SK-N-SH (cell line): ENCODE measurements at regions not wholly inside any gene's neighbourhood (a gene's known extent, or its start where the extent isn't known, plus 50 kb on each side); places are given as distances from the start of the nearest gene placed in this dataset.

Source experiments
- CTCF ChIA-PET: fragments of 300-600, 350-600 bp; formaldehyde crosslinking; extraction: SDS; loops from one replicate; lab custom pipeline; 2021; lab: Yijun Ruan, JAX
- POLR2A ChIA-PET: fragments of 350-600 bp; sonication (Branson Sonifier 250); formaldehyde crosslinking; extraction: SDS; loops from one replicate; lab custom pipeline; 2020; ENCODE audit warnings: antibody characterized with exemption, inconsistent platforms; lab: Yijun Ruan, JAX
- DNase-seq: peaks from one replicate; pipeline ENCODE4 v3.0.0; 2012
- H2AFZ ChIP-seq: fragments of 200-600 bp; sonication (generic); 2 replicates; pipeline ENCODE4 v1.8.1; 2016; ENCODE audit warnings: antibody characterized with exemption, mild to moderate bottlenecking, low read depth
- H3F3A ChIP-seq: fragments of 200-600 bp; sonication (generic); replicated peaks from 2 replicates; pipeline ENCODE3; 2016; ENCODE audit warnings: antibody characterized with exemption, mild to moderate bottlenecking; ENCODE audit not compliant: insufficient read depth
- H3K27ac ChIP-seq, 2 experiments: fragments of 200-500 bp in 1 of 2; fragments of 200-600 bp in 1 of 2; sonication (Bioruptor generic) in 1 of 2; sonication (generic), shearing (Covaris generic) in 1 of 2; 2 replicates each; pipeline versions ENCODE4 v1.5.1 to v1.6.1; 2014 to 2016; ENCODE audit warnings: low read depth in 2 of 2, inconsistent platforms in 1 of 2, low read length in 1 of 2, mild to moderate bottlenecking in 1 of 2, mixed read lengths in 1 of 2
- H3K27me3 ChIP-seq: fragments of 200-600 bp; sonication (generic), shearing (Covaris generic); 2 replicates; pipeline ENCODE4 v1.6.1; 2016; ENCODE audit warnings: mixed run types; ENCODE audit not compliant: insufficient read depth
- H3K36me3 ChIP-seq, 2 experiments: fragments of 200-500 bp in 1 of 2; fragments of 200-600 bp in 1 of 2; sonication (Bioruptor generic) in 1 of 2; sonication (generic) in 1 of 2; replicated peaks in 1 of 2; 2 replicates each; pipeline versions ENCODE3 to v1.5.1; 2014 to 2016; ENCODE audit warnings: low read length in 1 of 2, mild to moderate bottlenecking in 1 of 2; ENCODE audit not compliant: insufficient read depth in 2 of 2, control insufficient read depth in 1 of 2
- H3K4me1 ChIP-seq, 2 experiments: fragments of 200-500 bp in 1 of 2; fragments of 200-600 bp in 1 of 2; sonication (Bioruptor generic) in 1 of 2; sonication (generic), shearing (Covaris generic) in 1 of 2; 2 replicates each; pipeline versions ENCODE4 v1.5.1 to v1.6.1; 2014 to 2016; ENCODE audit warnings: low read depth in 1 of 2, low read length in 1 of 2, mixed run types in 1 of 2; ENCODE audit not compliant: insufficient read depth in 2 of 2, control insufficient read depth in 1 of 2
- H3K4me2 ChIP-seq: fragments of 200-600 bp; sonication (generic), shearing (Covaris generic); 2 replicates; pipeline ENCODE4 v1.6.1; 2017; ENCODE audit warnings: mixed run types
- H3K4me3 ChIP-seq, 2 experiments: fragments of 200-500 bp in 1 of 2; fragments of 200-600 bp in 1 of 2; sonication (Bioruptor generic) in 1 of 2; sonication (generic), shearing (Covaris generic) in 1 of 2; 2 replicates each; pipeline versions ENCODE4 v1.5.1 to v1.8.1; 2014 to 2016; ENCODE audit warnings: low read depth in 2 of 2, inconsistent platforms in 1 of 2, low read length in 1 of 2, mild to moderate bottlenecking in 1 of 2, mixed read lengths in 1 of 2, moderate library complexity in 1 of 2
- H3K79me2 ChIP-seq: fragments of 200-600 bp; sonication (generic); 2 replicates; pipeline ENCODE4 v1.8.1; 2017; ENCODE audit warnings: mild to moderate bottlenecking; ENCODE audit not compliant: insufficient read depth
- H3K9ac ChIP-seq: fragments of 200-600 bp; sonication (generic); 2 replicates; pipeline ENCODE4 v1.6.1; 2017; ENCODE audit warnings: mixed run types
- H3K9me2 ChIP-seq: fragments of 200-600 bp; sonication (generic); 2 replicates; pipeline ENCODE4 v1.6.1; 2017; ENCODE audit warnings: mixed run types
- H3K9me3 ChIP-seq: fragments of 200-600 bp; sonication (generic); 2 replicates; pipeline ENCODE4 v1.6.1; 2017; ENCODE audit warnings: mixed run types, mild to moderate bottlenecking, moderate library complexity
- H4K20me1 ChIP-seq: fragments of 200-600 bp; sonication (generic); 2 replicates; pipeline ENCODE4 v1.6.1; 2017; ENCODE audit warnings: mild to moderate bottlenecking, mixed run types; ENCODE audit not compliant: insufficient read depth
- CHD2 ChIP-seq: fragments of 150-350 bp; IDR thresholded peaks from 2 replicates; pipeline ENCODE4 v1.6.1; 2018; ENCODE audit warnings: low read length; ENCODE audit not compliant: partially characterized antibody
- ELF1 ChIP-seq: IDR thresholded peaks from 2 replicates; pipeline ENCODE4 v1.4.0; 2012
- EZH2phosphoT487 ChIP-seq: fragments of 200-600 bp; sonication (generic); IDR thresholded peaks from 2 replicates; pipeline ENCODE4 v1.6.1; 2017; ENCODE audit warnings: low read depth, mixed run types, mild to moderate bottlenecking, antibody characterized with exemption, moderate library complexity, borderline replicate concordance
- FOXJ3 ChIP-seq: sonication (generic); formaldehyde crosslinking; IDR thresholded peaks from 2 replicates; pipeline ENCODE4 v1.5.1; 2020; ENCODE audit warnings: mild to moderate bottlenecking, missing genetic modification reagents
- GABPA ChIP-seq: IDR thresholded peaks from 2 replicates; pipeline ENCODE4 v1.4.0; 2012; ENCODE audit warnings: low read depth, mild to moderate bottlenecking
- MXI1 ChIP-seq: IDR thresholded peaks from 2 replicates; pipeline ENCODE4 v1.6.1; 2012; ENCODE audit warnings: mild to moderate bottlenecking, low read depth, low read length, improper control_type of control experiment
- NRF1 ChIP-seq: IDR thresholded peaks from 2 replicates; pipeline ENCODE4 v1.6.1; 2012; ENCODE audit warnings: low read depth, mild to moderate bottlenecking, low read length
- POLR2AphosphoS5 ChIP-seq: IDR thresholded peaks from 2 replicates; pipeline ENCODE4 v1.6.1; 2012; ENCODE audit warnings: low read depth, low read length
- RAD21 ChIP-seq: IDR thresholded peaks from 2 replicates; pipeline ENCODE4 v1.6.1; 2012; ENCODE audit warnings: mild to moderate bottlenecking, low read length
- RCOR1 ChIP-seq: fragments of 150-350 bp; IDR thresholded peaks from 2 replicates; pipeline ENCODE4 v1.6.1; 2017; ENCODE audit warnings: antibody characterized with exemption, low read length
- RFX5 ChIP-seq: IDR thresholded peaks from 2 replicates; pipeline ENCODE4 v1.6.1; 2012; ENCODE audit warnings: mild to moderate bottlenecking, improper control_type of control experiment, low read length
- RXRA ChIP-seq: IDR thresholded peaks from 2 replicates; pipeline ENCODE4 v1.4.0; 2012; ENCODE audit warnings: low read depth, mild to moderate bottlenecking, borderline replicate concordance
- SIN3A ChIP-seq: IDR thresholded peaks from 2 replicates; pipeline ENCODE4 v1.6.1; 2012; ENCODE audit warnings: low read depth, mild to moderate bottlenecking, low read length, moderate library complexity, borderline replicate concordance
- SMC3 ChIP-seq: IDR thresholded peaks from 2 replicates; pipeline ENCODE4 v1.6.1; 2012; ENCODE audit warnings: low read depth, low read length, improper control_type of control experiment
- TAF1 ChIP-seq: IDR thresholded peaks from 2 replicates; pipeline ENCODE4 v1.6.1; 2012; ENCODE audit warnings: low read depth, mild to moderate bottlenecking, low read length, moderate library complexity, borderline replicate concordance
- TCF12 ChIP-seq: IDR thresholded peaks from 2 replicates; pipeline ENCODE4 v1.4.0; 2012
- TEAD4 ChIP-seq: IDR thresholded peaks from 2 replicates; pipeline ENCODE4 v1.4.0; 2012; ENCODE audit warnings: mild to moderate bottlenecking, borderline replicate concordance; ENCODE audit not compliant: insufficient read depth
- WGBS: methylation state at CpG from one replicate; pipeline ENCODE4 v1.1.6; 2017; ENCODE audit warnings: low lambda C conversion rate; 5-methylcytosine and 5-hydroxymethylcytosine counted together
- TF ChIP-seq, protein P1 (sequence below): IDR thresholded peaks from 2 replicates; pipeline ENCODE4 v1.4.0; 2012; ENCODE audit warnings: low read depth, borderline replicate concordance
- TF ChIP-seq, protein P2 (sequence below): fragments of 150-350 bp; IDR thresholded peaks from 2 replicates; pipeline ENCODE4 v1.6.1; 2016; ENCODE audit warnings: mild to moderate bottlenecking, low read depth, low read length
- TF ChIP-seq, protein P3 (sequence below): fragments of 150-350 bp; IDR thresholded peaks from 2 replicates; pipeline ENCODE4 v1.6.1; 2017; ENCODE audit warnings: antibody characterized with exemption, low read length, low read depth, borderline replicate concordance

DNA sequence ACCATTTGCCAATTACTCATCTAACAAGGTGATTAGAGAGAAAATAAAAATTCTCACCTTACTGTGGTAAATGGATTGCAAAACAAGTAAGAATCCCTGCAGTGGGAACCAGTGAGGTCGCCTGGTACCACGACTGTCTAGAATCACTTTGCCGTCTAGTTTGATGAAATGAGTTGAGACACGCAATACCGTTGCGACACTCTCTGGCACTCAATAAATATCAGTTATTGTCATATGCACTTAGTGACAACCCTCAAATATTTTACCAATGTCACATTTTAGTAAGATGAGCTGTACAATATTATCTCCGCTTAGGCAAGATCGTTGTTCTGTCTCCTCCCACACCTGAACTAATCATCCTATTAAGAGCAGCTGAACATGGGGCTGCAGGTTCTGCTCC lies 114.4 kb upstream of the ADARB2 start:
- no peak for DNase-seq
- 73% methylated on average over 8 of the region's 8 CpGs for WGBS
- H3K27me3 ChIP-seq, result no peaks in the 10 kb centered on the region
- no peaks in the 10 kb centered on the region for H3K36me3 ChIP-seq
- H4K20me1 ChIP-seq, result no peaks in the 10 kb centered on the region
- POLR2A ChIA-PET, result no interaction called here
- H3F3A ChIP-seq, result no peaks in the 10 kb centered on the region
- CTCF ChIA-PET, result interaction anchor here (1.0 kb wide), 1 partner anchor 15 kb away, joined by 3 read pairs; no protein-coding TSS in a partner anchor
- no peak for TF ChIP-seq CHD2
- no peak for TF ChIP-seq TCF12
- TF ChIP-seq TEAD4, result no peak
- TF ChIP-seq, protein P1, sequence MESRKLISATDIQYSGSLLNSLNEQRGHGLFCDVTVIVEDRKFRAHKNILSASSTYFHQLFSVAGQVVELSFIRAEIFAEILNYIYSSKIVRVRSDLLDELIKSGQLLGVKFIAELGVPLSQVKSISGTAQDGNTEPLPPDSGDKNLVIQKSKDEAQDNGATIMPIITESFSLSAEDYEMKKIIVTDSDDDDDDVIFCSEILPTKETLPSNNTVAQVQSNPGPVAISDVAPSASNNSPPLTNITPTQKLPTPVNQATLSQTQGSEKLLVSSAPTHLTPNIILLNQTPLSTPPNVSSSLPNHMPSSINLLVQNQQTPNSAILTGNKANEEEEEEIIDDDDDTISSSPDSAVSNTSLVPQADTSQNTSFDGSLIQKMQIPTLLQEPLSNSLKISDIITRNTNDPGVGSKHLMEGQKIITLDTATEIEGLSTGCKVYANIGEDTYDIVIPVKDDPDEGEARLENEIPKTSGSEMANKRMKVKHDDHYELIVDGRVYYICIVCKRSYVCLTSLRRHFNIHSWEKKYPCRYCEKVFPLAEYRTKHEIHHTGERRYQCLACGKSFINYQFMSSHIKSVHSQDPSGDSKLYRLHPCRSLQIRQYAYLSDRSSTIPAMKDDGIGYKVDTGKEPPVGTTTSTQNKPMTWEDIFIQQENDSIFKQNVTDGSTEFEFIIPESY, result no peak
- no peak for TF ChIP-seq RAD21
- no peak for TF ChIP-seq GABPA
- no peak for TF ChIP-seq SIN3A
- TF ChIP-seq ELF1, result no peak
- no peak for TF ChIP-seq RXRA
- TF ChIP-seq FOXJ3, result no peak
- no peak for TF ChIP-seq RCOR1
- H3K4me3 ChIP-seq, result no peak overlapping the region
- H2AFZ ChIP-seq, result no peak overlapping the region
- H3K27ac ChIP-seq, result no peak overlapping the region
- no peak overlapping the region for H3K9ac ChIP-seq
- H3K9me3 ChIP-seq, result peaks cover 4% of the 10 kb centered on the region; the same call in 1 of the 2 replicates
- no peaks in the 10 kb centered on the region for H3K79me2 ChIP-seq
- no peaks in the 10 kb centered on the region for H3K9me2 ChIP-seq
- no peak overlapping the region for H3K4me2 ChIP-seq
- no peaks in the 10 kb centered on the region for H3K4me1 ChIP-seq

DNA sequence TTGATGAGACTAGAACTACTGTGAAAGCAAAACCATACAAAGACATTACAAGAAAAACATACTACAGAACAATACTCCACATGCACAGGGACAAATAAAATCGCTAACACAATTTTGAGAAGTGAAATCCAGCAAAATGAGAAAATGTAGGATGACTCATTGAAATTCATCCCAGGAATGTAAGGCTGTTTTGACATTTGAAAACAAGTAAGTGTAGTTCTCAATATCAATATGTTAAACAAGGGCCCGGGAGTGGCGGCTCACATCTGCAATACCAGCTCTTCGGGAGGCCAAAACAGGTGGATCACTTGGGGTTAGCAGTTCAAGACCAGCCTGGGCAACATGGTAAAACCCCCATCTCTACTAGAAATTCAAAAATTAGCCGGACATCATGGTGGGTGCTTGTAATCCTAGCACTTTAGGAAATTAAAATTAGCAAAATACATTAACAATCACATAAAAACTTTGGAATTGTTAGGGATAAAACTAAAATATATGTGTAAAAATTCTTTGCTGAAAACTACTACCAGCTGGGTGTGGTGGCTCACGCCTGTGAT lies 113.7 kb upstream of the ADARB2 start:
- POLR2A ChIA-PET, result no interaction called here

More for the DNA sequence above, 113.7 kb upstream of the ADARB2 start:
- no peak overlapping the region for H3K27ac ChIP-seq
- no peaks in the 10 kb centered on the region for H3K36me3 ChIP-seq
- H3K4me1 ChIP-seq, result no peaks in the 10 kb centered on the region
- no peaks in the 10 kb centered on the region for H3K27me3 ChIP-seq
- H4K20me1 ChIP-seq, result no peaks in the 10 kb centered on the region
- no peak overlapping the region for H3K4me2 ChIP-seq
- no peaks in the 10 kb centered on the region for H3K9me2 ChIP-seq
- CTCF ChIA-PET, result no interaction called here
- H3K4me3 ChIP-seq, result no peak overlapping the region
- WGBS, result 35% methylated on average over 6 of the region's 6 CpGs
- H3F3A ChIP-seq, result no peaks in the 10 kb centered on the region
- H3K9ac ChIP-seq, result no peak overlapping the region
- no peak overlapping the region for H2AFZ ChIP-seq
- peaks cover 4% of the 10 kb centered on the region; the same call in 1 of the 2 replicates for H3K9me3 ChIP-seq
- DNase-seq, result no peak
- no peak for TF ChIP-seq MXI1
- TF ChIP-seq POLR2AphosphoS5, result no peak
- TF ChIP-seq, protein P2, sequence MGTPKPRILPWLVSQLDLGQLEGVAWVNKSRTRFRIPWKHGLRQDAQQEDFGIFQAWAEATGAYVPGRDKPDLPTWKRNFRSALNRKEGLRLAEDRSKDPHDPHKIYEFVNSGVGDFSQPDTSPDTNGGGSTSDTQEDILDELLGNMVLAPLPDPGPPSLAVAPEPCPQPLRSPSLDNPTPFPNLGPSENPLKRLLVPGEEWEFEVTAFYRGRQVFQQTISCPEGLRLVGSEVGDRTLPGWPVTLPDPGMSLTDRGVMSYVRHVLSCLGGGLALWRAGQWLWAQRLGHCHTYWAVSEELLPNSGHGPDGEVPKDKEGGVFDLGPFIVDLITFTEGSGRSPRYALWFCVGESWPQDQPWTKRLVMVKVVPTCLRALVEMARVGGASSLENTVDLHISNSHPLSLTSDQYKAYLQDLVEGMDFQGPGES, result no peak
- no peak for TF ChIP-seq NRF1
- no peak for TF ChIP-seq RXRA
- TF ChIP-seq, protein P3, sequence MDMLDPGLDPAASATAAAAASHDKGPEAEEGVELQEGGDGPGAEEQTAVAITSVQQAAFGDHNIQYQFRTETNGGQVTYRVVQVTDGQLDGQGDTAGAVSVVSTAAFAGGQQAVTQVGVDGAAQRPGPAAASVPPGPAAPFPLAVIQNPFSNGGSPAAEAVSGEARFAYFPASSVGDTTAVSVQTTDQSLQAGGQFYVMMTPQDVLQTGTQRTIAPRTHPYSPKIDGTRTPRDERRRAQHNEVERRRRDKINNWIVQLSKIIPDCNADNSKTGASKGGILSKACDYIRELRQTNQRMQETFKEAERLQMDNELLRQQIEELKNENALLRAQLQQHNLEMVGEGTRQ, result no peak
- TF ChIP-seq TCF12, result no peak
- TF ChIP-seq SMC3, result no peak
- no peak for TF ChIP-seq RCOR1
- TF ChIP-seq RFX5, result no peak
- TF ChIP-seq TAF1, result no peak
- no peak for TF ChIP-seq EZH2phosphoT487
- no peaks in the 10 kb centered on the region for H3K79me2 ChIP-seq
